Activated T-cell treated with anti-CD3 and anti-CD28 coated beads, Interleukin-2, amount 50 U/mL, for 72 hours (primary cell): ENCODE measurements at regions not wholly inside any gene's neighbourhood (a gene's known extent, or its start where the extent isn't known, plus 50 kb on each side); places are given as distances from the start of the nearest gene placed in this dataset.
A peak's percentile ranks its signal among the peaks of the same experiment; 100 is the strongest.

Experiments used
- ATAC-seq, 2 donors: fragments of 150-1000 bp; cut with Tn5 transposase; replicated peaks in 1 of 2; 2 replicates each; pipeline ENCODE4 v1.10.0; 2021; ENCODE audit warnings: moderate library complexity in 2 of 2, mild to moderate bottlenecking in 1 of 2
- DNase-seq, 2 donors: peaks; one replicate each; pipeline ENCODE4 v3.0.0; 2021 to 2022; ENCODE audit warnings: mixed read lengths in 1 of 2
- H3K27ac Mint-ChIP-seq: one replicate; pipeline ENCODE4 v1.8.0; 2022; ENCODE audit warnings: mild to moderate bottlenecking, moderate library complexity, mixed read lengths
- H3K27me3 Mint-ChIP-seq: one replicate; pipeline ENCODE4 v1.8.0; 2022; ENCODE audit warnings: low read depth, mixed read lengths
- H3K36me3 Mint-ChIP-seq, 2 donors: one replicate each; pipeline ENCODE4 v1.8.0; 2022; ENCODE audit warnings: mixed read lengths in 2 of 2, mild to moderate bottlenecking in 1 of 2; ENCODE audit not compliant: insufficient read depth in 2 of 2
- H3K4me1 Mint-ChIP-seq: one replicate; pipeline ENCODE4 v1.8.0; 2022; ENCODE audit warnings: low read depth, mixed read lengths
- H3K4me3 Mint-ChIP-seq, 2 donors: one replicate each; pipeline ENCODE4 v1.8.0; 2022; ENCODE audit warnings: mild to moderate bottlenecking in 2 of 2, mixed read lengths in 2 of 2, moderate library complexity in 2 of 2
- H3K9me3 Mint-ChIP-seq, 2 donors: one replicate each; pipeline ENCODE4 v1.8.0; 2022; ENCODE audit warnings: mixed read lengths in 2 of 2

DNA sequence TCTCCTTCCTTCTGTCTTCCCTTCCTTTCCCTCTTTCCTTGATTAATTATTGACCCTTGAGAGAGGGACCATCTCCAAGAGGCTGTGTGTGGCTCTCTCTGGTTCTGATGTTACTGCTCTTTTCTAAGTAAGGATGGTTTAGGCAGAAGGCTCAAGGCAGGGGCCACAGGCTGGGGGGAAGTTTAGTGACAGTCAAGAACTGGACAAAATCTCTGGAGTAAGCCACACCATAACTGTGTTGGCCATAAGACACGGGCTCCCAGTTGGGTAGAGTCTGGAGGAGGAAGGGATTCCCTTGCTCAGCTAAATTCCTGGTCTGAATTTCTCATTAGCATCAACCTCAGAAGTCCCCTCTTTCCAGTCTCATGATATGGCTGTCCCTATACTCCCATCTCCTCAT, 74.7 kb downstream of the BUD13 start:
- no peaks in the 10 kb centered on the region for H3K36me3 Mint-ChIP-seq
- no peak overlapping the region for H3K27ac Mint-ChIP-seq
- H3K4me3 Mint-ChIP-seq: no peak overlapping the region
- H3K9me3 Mint-ChIP-seq: no peaks in the 10 kb centered on the region
- no peak for DNase-seq
- peaks cover 6% of the 10 kb centered on the region for H3K4me1 Mint-ChIP-seq
- H3K27me3 Mint-ChIP-seq: peaks cover 6% of the 10 kb centered on the region
- ATAC-seq: no peak

DNA sequence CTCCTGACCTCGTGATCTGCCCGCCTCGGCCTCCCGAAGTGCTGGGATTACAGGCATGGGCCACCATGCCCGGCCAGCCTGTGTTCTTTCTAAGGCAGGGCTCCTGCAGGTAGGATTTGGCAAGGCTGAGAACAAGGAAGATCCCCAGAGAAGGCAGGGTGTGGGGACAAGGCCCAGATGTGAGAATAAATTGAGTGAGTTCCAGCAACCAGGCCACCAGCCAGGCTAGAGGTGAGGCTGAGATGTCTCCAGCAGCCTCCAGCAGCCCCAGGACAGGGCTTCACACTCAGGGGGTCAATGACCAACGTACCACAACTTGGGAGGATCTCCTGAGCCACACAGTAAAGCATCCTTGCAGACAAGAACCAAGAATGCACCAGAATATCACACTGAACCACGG, 75.1 kb downstream of the BUD13 start:
- Mint-ChIP-seq H3K9me3 (no peaks in the 10 kb centered on the region), H3K27me3 (peaks cover 6% of the 10 kb centered on the region), H3K27ac (no peak overlapping the region), H3K36me3 (no peaks in the 10 kb centered on the region), H3K4me1 (peaks cover 6% of the 10 kb centered on the region), H3K4me3 (no peak overlapping the region)
- DNase-seq (no peak), ATAC-seq (no peak)

DNA sequence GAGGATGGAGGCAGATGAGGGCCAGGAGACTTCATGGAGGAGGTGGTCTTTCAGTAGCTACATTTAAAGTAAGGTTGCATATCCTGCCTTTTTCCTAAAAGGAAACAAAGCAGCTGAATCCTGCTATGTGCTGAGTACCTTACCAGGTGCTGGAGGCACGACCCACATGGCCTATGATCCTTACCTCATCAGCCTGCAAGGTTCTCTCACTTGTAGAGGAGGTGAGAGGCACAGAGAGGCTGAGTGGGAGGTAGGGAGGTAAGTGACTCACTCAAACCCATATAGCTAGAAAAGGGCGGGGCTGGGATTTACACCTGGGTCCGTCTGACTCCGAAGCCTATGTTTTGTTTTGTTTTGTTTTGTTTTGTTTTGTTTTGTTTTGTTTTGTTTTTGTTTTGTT, 75.8 kb downstream of the BUD13 start:
- ATAC-seq: peak in 1 of 2 donors; percentile 60
- Mint-ChIP-seq H3K27ac (no peak overlapping the region), H3K4me3 (no peak overlapping the region), H3K9me3 (no peaks in the 10 kb centered on the region), H3K27me3 (peaks cover 6% of the 10 kb centered on the region), H3K36me3 (no peaks in the 10 kb centered on the region), H3K4me1 (peaks cover 6% of the 10 kb centered on the region)
- DNase-seq: no peak

DNA sequence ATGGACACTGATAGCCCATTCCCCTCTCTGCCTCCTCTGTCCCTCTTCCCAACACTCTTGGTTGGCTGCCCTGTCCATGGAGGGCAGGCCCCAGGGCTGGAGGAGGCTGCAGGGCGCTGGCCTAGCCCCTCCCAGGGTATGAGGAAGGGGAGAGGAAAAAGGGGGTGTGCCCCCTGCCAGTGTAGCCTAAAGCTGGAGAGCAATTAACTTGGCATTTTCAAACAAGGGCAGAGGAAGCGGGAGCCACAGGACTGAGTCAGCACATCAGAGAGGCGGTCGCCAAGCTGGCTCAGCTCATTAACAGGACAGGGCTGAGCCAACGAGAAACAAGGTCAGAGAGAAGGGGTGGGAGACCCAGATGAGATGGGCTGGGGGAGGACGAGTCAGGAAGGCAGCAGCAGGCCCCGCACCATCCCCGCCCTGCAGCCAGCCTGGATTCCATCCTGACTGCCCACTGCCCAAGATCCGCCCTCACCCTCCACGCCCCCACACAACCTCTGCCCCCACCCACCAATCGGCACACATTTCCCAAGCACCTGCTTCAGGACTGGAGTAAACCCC, 76.3 kb downstream of the BUD13 start:
- peaks cover 6% of the 10 kb centered on the region for H3K27me3 Mint-ChIP-seq
- peak in 1 of 2 donors; percentile 25 for ATAC-seq
- H3K9me3 Mint-ChIP-seq: no peaks in the 10 kb centered on the region
- H3K36me3 Mint-ChIP-seq: no peaks in the 10 kb centered on the region
- no peak overlapping the region for H3K4me3 Mint-ChIP-seq
- H3K27ac Mint-ChIP-seq: no peak overlapping the region
- peaks cover 6% of the 10 kb centered on the region for H3K4me1 Mint-ChIP-seq
- DNase-seq: no peak

DNA sequence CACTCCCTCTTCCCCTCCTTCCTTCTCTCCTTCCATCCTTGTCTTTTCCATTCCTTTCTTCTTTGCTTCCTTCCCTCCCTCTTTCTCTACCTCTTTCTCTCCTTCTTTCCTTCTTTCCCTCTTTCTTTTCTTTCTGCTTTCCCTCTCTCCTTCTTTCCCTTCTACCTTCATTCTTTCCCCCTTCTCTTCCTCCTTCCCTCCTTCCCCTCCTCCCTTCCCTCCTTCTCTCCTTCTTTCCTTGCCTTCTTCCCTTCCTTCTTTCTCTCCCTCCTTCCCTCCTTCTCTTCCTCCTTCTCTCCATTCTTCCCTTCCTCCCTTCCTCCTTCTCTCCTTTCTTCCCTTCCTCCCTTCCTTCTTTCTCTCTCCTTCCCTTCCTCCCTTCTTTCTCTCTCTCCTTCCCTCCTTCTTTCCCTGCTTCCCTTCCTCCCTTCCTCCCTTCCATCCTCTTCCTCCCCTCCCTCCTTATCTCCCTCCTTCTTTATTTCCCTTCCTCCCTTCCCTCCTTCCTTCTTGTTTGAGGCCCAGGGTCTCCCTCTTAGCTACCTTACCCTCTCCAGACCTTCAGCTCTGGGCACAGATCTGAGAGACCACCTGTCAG, 77.0 kb downstream of the BUD13 start:
- H3K9me3 Mint-ChIP-seq: no peaks in the 10 kb centered on the region
- peaks cover 6% of the 10 kb centered on the region for H3K27me3 Mint-ChIP-seq
- no peak for DNase-seq
- ATAC-seq: no peak
- H3K27ac Mint-ChIP-seq: no peak overlapping the region
- no peaks in the 10 kb centered on the region for H3K36me3 Mint-ChIP-seq
- H3K4me3 Mint-ChIP-seq: no peak overlapping the region
- H3K4me1 Mint-ChIP-seq: peaks cover 6% of the 10 kb centered on the region

DNA sequence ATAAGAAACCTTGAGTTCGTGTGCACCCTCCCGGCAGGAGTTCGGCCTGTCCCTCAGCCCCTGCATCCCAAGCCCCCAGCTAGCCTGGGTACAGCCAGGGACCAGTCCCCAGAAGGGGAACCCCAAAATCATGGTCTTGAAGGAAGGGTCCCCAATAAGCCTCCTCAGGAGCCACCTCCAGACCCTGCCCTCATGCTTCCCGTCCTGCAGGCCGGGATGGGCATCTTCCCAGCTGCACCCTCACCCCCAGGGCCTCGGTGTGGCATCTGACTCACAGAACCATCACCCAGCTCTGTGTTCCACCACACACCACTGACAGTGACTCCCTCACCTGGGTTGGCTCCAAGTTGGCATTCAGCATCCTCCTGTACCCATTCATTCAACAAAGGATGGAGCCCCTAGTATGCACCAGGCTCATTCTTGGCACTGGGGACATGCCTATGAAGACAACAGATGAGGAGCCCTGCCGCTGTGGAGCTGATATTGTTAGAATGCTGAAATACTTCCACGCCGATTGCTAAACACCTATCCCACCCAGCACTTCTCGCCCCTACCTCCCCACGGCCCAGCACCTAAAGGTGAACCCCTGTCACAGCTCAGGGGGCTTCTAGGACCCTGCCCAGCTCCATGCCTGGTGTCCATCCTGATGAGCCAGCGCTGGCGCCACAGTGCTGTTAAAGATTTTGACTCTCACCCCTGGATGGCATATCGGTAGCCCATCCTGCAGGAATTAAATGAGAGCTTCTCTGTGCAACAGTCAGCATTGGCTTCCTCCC, 77.8 kb downstream of the BUD13 start:
- no peak overlapping the region for H3K4me3 Mint-ChIP-seq
- H3K9me3 Mint-ChIP-seq: no peaks in the 10 kb centered on the region
- H3K36me3 Mint-ChIP-seq: no peaks in the 10 kb centered on the region
- peaks cover 6% of the 10 kb centered on the region for H3K27me3 Mint-ChIP-seq
- peaks cover 6% of the 10 kb centered on the region for H3K4me1 Mint-ChIP-seq
- no peak for ATAC-seq
- H3K27ac Mint-ChIP-seq: no peak overlapping the region
- no peak for DNase-seq

DNA sequence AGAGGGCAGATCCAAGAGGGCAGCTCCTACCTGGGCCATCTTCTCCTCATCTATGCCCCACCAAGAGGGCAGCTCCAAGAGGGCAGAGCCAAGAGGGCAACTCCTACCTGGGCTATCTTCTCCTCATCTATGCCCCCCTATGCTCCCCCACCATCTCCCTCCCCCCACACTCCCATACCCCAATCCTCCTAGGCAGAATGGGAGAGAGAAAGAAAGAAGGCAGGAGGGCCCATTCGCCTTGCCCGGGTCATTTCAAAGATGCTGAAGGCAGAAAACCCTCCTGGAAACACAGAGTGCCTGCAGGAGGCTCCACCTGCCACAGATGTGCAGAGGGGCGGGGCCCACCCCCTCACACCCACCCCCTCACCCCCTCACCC, 78.5 kb downstream of the BUD13 start:
- no peak overlapping the region for H3K4me3 Mint-ChIP-seq
- no peak overlapping the region for H3K27ac Mint-ChIP-seq
- peaks cover 1% of the 10 kb centered on the region for H3K27me3 Mint-ChIP-seq

DNA sequence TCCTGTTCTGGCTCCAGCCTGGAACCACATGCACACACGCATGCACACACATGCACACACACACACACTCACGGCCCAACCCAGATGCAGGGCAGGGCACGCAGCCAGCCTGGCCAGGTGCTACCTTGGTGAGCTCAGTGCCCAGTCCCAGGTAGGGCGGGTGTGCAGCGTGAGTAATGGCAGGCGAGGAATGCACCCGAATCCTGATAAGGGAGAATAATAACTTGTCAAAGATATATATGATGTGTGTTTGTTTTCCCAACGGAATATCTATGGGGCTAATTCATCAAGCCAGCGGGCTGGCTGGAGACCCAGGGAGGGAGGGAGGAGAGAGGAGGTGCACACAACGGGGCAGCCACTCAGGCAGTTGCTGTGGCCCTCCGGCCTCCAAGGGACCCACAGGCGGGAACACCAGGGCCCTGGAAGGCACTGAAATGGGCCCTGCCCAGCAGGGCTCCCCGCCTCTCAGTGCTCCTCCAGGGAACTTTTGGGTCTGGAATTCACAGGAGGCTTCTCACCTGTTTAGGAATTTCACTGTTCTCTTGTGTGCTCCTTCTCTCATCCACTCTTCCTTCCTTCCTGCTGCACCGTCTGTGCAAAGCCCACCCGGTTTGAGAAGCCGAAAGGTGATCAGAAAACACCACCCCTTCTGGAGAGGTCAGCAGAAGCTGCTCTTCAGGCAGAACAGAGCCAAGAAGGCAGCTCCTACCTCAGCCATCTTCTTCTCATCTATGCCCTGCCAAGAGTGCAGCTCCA, 79.0 kb downstream of the BUD13 start:
- DNase-seq (no peak), ATAC-seq (no peak)
- Mint-ChIP-seq H3K4me3 (no peak overlapping the region), H3K27me3 (no peaks in the 10 kb centered on the region), H3K9me3 (no peaks in the 10 kb centered on the region), H3K4me1 (peaks cover 6% of the 10 kb centered on the region), H3K27ac (no peak overlapping the region), H3K36me3 (no peaks in the 10 kb centered on the region)

More for the DNA sequence above, 78.5 kb downstream of the BUD13 start:
- H3K4me1 Mint-ChIP-seq: peaks cover 6% of the 10 kb centered on the region
- no peaks in the 10 kb centered on the region for H3K36me3 Mint-ChIP-seq
- no peak for ATAC-seq
- DNase-seq: no peak
- H3K9me3 Mint-ChIP-seq: no peaks in the 10 kb centered on the region

DNA sequence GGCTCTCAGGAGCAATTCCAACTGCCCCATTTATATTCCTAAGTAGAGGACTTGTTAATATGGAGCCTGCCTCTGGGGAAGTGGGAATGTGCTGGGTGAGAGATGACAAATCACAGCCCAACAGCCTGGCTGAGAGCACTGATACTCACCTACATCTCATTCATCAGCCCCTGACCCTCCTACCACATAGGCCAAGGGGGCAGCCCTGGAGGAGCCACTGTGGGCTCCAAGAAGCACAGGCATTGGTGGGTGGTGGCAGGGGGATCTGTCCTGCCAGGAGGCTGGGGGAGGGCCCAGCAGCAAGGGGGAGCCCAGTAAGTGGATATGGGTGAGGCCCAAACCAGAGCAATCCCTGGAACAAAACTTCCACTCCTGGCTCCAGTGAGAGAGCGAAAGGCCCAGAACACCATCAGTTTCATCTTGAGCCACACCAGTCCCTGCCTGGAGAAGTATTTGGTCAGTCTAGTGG, 79.7 kb downstream of the BUD13 start:
- H3K36me3 Mint-ChIP-seq: no peaks in the 10 kb centered on the region
- H3K27me3 Mint-ChIP-seq: peaks cover under 1% of the 10 kb centered on the region
- no peak overlapping the region for H3K27ac Mint-ChIP-seq
- no peaks in the 10 kb centered on the region for H3K9me3 Mint-ChIP-seq
- peaks cover 6% of the 10 kb centered on the region for H3K4me1 Mint-ChIP-seq
- DNase-seq (no peak), ATAC-seq (no peak)
- no peak overlapping the region for H3K4me3 Mint-ChIP-seq

DNA sequence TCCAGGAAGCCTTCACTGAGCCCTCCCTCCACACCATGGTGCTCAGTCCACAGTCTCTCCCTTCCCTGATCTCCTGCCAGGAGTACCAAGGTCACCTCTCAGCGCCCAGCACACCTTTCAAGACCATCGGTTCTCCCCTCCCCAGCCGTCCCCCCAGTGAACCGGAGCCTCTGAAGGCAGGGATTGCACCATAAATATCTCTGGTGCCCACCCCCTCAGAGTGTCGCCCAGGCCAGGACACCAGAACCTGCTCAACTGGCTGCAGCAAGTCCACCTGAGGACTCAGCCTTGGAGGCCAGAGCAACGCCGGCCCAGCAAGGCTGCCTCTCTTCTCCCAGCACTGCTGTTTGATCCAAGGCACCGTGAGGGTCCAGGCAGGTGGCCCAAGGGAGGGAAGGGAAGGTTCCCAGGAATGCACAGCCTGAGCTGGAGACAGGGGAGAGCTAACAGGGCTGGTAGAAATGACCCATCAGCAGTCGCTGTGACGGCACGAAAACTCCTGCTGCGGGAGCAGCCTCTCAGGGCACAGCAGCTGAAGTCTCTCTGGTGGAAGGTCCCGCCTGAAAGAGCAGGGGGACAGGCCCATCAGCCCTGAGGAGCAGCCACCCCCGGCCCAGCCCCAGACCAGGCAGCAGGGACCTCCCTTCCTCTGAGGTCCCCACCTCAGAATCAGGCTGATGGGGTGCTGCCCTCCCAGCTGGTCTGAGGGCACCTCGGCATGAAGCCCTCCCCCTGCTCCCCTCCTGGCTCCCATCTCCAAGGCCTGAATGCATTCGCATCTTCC, 80.3 kb downstream of the BUD13 start:
- H3K27ac Mint-ChIP-seq: no peak overlapping the region
- DNase-seq (no peak), ATAC-seq (no peak)
- peaks cover 6% of the 10 kb centered on the region for H3K27me3 Mint-ChIP-seq
- peaks cover 6% of the 10 kb centered on the region for H3K4me1 Mint-ChIP-seq
- H3K36me3 Mint-ChIP-seq: no peaks in the 10 kb centered on the region
- H3K4me3 Mint-ChIP-seq: no peak overlapping the region
- H3K9me3 Mint-ChIP-seq: no peaks in the 10 kb centered on the region

DNA sequence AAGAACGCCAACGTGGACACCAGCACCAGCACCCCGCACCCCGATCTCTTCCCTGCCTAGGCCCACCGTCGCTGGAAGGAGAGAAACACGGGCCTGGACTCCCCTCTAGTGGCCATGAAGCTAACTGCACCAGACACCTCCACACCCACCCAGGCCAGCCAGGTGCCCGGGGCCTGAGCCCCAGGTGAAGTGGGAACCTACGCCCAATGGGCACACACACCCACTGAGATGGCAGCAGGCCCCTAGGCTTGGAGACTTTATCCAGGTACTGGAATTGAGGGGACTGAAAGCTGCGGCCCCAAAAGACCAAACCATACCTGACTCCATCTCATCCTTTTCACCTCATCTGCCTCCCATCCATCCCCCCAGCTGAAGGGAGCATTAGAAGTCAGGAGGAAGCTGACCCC, 81.0 kb downstream of the BUD13 start:
- ATAC-seq (peak; percentile 67 to 78), DNase-seq (peak; percentile 58 to 66)
- Mint-ChIP-seq H3K4me1 (no peaks in the 10 kb centered on the region), H3K27me3 (peaks cover 13% of the 10 kb centered on the region), H3K27ac (no peak overlapping the region), H3K4me3 (no peak overlapping the region), H3K36me3 (no peaks in the 10 kb centered on the region), H3K9me3 (no peaks in the 10 kb centered on the region)

DNA sequence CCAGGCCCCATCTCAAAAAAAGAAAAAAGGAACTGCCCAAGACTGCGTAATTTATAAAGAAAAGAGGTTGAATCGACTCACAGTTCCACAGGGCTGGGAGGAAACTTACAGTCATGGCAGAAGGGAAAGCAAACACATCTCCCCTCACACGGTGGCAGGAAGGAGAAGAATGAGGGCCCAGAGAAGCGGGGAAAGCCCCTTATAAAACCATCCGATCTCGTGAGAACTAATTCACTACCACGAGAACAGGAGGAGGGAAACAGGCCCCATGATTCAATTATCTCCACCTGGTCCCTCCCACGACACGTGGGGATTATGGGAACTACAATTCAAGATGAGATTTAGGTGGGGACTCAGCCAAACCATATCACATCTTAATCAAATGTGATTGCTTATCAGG, 82.2 kb downstream of the BUD13 start:
- Mint-ChIP-seq H3K9me3 (no peaks in the 10 kb centered on the region), H3K4me1 (no peaks in the 10 kb centered on the region), H3K4me3 (no peak overlapping the region), H3K36me3 (no peaks in the 10 kb centered on the region), H3K27ac (no peak overlapping the region), H3K27me3 (peaks cover 13% of the 10 kb centered on the region)
- ATAC-seq (peak in 1 of 2 donors; percentile 8), DNase-seq (no peak)
